Astrocyte (in vitro differentiated cells and primary cell): ENCODE measurements at regions not wholly inside any gene's neighbourhood (a gene's known extent, or its start where the extent isn't known, plus 50 kb on each side); places are given as distances from the start of the nearest gene placed in this dataset.

ENCODE experiments used
- DNase-seq: peaks from one replicate; pipeline ENCODE4 v3.0.0-alpha.2; 2010; ENCODE audit warnings: low read depth
- FAIRE-seq: peaks from 2 replicates; lab custom pipeline; 2011; peaks lifted over from hg19 to GRCh38; lab: Jason Lieb, UNC
- H2AFZ ChIP-seq: 2 replicates; pipeline ENCODE4 v1.6.0; 2012; ENCODE audit warnings: low read depth, low read length, inconsistent platforms
- H3K27ac ChIP-seq: 2 replicates; pipeline ENCODE4 v1.5.1; 2011; ENCODE audit warnings: low read depth, low read length, inconsistent platforms
- H3K27me3 ChIP-seq: 2 replicates; pipeline ENCODE4 v1.6.0; 2011; ENCODE audit warnings: low read length, inconsistent platforms; ENCODE audit not compliant: insufficient read depth
- H3K36me3 ChIP-seq: 2 replicates; pipeline ENCODE4 v1.5.1; 2011; ENCODE audit warnings: low read length, inconsistent platforms; ENCODE audit not compliant: insufficient read depth
- H3K4me1 ChIP-seq: 2 replicates; pipeline ENCODE4 v1.5.1; 2011; ENCODE audit warnings: low read length, inconsistent platforms; ENCODE audit not compliant: insufficient read depth
- H3K4me2 ChIP-seq: 2 replicates; pipeline ENCODE4 v1.6.0; 2012; ENCODE audit warnings: low read length, inconsistent platforms
- H3K4me3 ChIP-seq: 2 replicates; pipeline ENCODE4 v1.5.1; 2011; ENCODE audit warnings: low read depth, mild to moderate bottlenecking, low read length, inconsistent platforms; ENCODE audit not compliant: insufficient read depth
- H3K79me2 ChIP-seq: 2 replicates; pipeline ENCODE4 v1.6.0; 2012; ENCODE audit warnings: mild to moderate bottlenecking, low read length, inconsistent platforms; ENCODE audit not compliant: insufficient read depth
- H3K9ac ChIP-seq: 2 replicates; pipeline ENCODE4 v1.6.0; 2012; ENCODE audit warnings: mild to moderate bottlenecking, low read length, inconsistent platforms
- H3K9me3 ChIP-seq: 2 replicates; pipeline ENCODE4 v1.5.1; 2012; ENCODE audit warnings: low read depth, mild to moderate bottlenecking, low read length, inconsistent platforms; ENCODE audit not compliant: insufficient read depth
- H4K20me1 ChIP-seq: 2 replicates; pipeline ENCODE4 v1.6.0; 2012; ENCODE audit warnings: low read length, inconsistent platforms; ENCODE audit not compliant: insufficient read depth
- H3K27ac Mint-ChIP-seq: one replicate; pipeline ENCODE4 v1.8.0; 2021; ENCODE audit warnings: mild to moderate bottlenecking, mixed read lengths; ENCODE audit not compliant: unreplicated experiment
- H3K27me3 Mint-ChIP-seq: one replicate; pipeline ENCODE4 v1.8.0; 2021; ENCODE audit warnings: low read depth, mixed read lengths; ENCODE audit not compliant: unreplicated experiment
- H3K36me3 Mint-ChIP-seq: one replicate; pipeline ENCODE4 v1.8.0; 2021; ENCODE audit warnings: low read depth, mixed read lengths; ENCODE audit not compliant: unreplicated experiment
- H3K4me1 Mint-ChIP-seq: one replicate; pipeline ENCODE4 v1.8.0; 2021; ENCODE audit warnings: low read depth, mixed read lengths; ENCODE audit not compliant: unreplicated experiment
- H3K4me3 Mint-ChIP-seq: one replicate; pipeline ENCODE4 v1.8.0; 2021; ENCODE audit warnings: mild to moderate bottlenecking, moderate library complexity, mixed read lengths; ENCODE audit not compliant: unreplicated experiment
- H3K9me3 Mint-ChIP-seq: one replicate; pipeline ENCODE4 v1.8.0; 2021; ENCODE audit warnings: mild to moderate bottlenecking, mixed read lengths; ENCODE audit not compliant: unreplicated experiment
- EZH2 ChIP-seq: IDR thresholded peaks from 2 replicates; pipeline ENCODE4 v1.6.1; 2012; ENCODE audit warnings: mild to moderate bottlenecking, low read length, inconsistent platforms; ENCODE audit not compliant: insufficient read depth
- TF ChIP-seq, protein P1 (sequence below): IDR thresholded peaks from 2 replicates; pipeline ENCODE4 v1.5.1; 2011; ENCODE audit warnings: low read depth, mild to moderate bottlenecking, inconsistent platforms, low read length, moderate library complexity; ENCODE audit not compliant: insufficient read depth

DNA sequence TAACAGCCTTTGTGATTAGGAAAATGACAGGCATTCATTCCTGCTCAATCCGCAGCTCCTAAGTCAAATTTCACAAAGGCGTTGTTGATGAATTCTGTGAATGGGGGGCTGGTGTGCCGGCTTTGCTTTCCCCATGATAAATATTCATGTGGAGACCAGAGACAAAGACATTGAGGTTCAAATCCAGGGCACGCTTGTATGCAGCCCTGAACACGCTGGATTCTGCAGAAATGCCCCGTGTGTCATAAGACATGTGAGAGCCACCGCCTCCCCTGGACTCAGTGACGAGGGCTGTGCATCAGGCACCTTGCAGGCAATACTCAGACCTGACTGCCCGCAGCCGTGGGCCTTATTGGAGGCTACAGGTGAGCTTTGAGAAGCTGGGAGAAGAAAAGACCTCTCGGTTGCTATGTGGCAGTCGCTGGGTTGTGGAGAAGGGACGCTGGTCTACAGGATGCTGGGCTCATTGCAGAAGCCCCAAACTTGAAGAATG is 906.2 kb downstream of the BRD1 start:
- peaks cover 36% of the 10 kb centered on the region for H3K27me3 Mint-ChIP-seq
- TF ChIP-seq, protein P1, sequence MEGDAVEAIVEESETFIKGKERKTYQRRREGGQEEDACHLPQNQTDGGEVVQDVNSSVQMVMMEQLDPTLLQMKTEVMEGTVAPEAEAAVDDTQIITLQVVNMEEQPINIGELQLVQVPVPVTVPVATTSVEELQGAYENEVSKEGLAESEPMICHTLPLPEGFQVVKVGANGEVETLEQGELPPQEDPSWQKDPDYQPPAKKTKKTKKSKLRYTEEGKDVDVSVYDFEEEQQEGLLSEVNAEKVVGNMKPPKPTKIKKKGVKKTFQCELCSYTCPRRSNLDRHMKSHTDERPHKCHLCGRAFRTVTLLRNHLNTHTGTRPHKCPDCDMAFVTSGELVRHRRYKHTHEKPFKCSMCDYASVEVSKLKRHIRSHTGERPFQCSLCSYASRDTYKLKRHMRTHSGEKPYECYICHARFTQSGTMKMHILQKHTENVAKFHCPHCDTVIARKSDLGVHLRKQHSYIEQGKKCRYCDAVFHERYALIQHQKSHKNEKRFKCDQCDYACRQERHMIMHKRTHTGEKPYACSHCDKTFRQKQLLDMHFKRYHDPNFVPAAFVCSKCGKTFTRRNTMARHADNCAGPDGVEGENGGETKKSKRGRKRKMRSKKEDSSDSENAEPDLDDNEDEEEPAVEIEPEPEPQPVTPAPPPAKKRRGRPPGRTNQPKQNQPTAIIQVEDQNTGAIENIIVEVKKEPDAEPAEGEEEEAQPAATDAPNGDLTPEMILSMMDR, result no peak
- TF ChIP-seq EZH2, result no peak

DNA sequence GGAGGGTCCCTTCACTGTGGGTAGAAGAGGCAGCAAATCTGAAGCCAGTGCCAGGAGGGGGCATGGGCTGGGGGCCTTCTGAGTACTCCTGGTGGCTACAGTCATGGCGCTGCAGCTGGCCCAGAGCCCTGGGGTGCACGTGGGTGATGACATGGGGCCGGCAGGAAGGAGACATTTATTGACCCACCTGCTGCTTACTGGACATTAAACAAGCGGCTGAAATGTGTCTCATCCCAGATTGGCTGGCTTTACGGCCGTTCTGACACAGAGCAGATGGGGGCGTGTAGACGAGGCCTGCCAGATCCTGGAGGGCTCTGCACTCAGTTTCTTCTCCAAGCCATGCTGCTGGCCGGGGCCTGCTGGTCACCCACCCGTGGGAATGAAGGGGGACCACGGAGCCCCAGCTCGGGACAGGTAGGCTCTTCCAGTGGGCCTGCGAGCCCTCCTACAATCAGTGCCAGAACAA is 906.9 kb downstream of the BRD1 start:
- H3K4me1 Mint-ChIP-seq, result no peaks in the 10 kb centered on the region
- no peak overlapping the region for H3K27ac ChIP-seq
- no peak overlapping the region for H3K4me3 Mint-ChIP-seq
- no peak overlapping the region for H3K27ac Mint-ChIP-seq
- H2AFZ ChIP-seq, result no peak overlapping the region
- FAIRE-seq, result no peak
- H3K4me2 ChIP-seq, result no peak overlapping the region
- no peak overlapping the region for H3K4me3 ChIP-seq
- H3K27me3 ChIP-seq, result no peaks in the 10 kb centered on the region
- no peaks in the 10 kb centered on the region for H3K79me2 ChIP-seq
- no peaks in the 10 kb centered on the region for H3K36me3 ChIP-seq
- no peaks in the 10 kb centered on the region for H3K36me3 Mint-ChIP-seq
- H4K20me1 ChIP-seq, result no peaks in the 10 kb centered on the region
- H3K9me3 ChIP-seq, result peaks cover 2% of the 10 kb centered on the region
- H3K27me3 Mint-ChIP-seq, result peaks cover 36% of the 10 kb centered on the region
- TF ChIP-seq EZH2, result no peak
- TF ChIP-seq, protein P1, result no peak
- H3K9ac ChIP-seq, result no peak overlapping the region
- no peaks in the 10 kb centered on the region for H3K4me1 ChIP-seq
- DNase-seq, result no peak
- peaks cover 13% of the 10 kb centered on the region for H3K9me3 Mint-ChIP-seq

More for the DNA sequence above, 906.2 kb downstream of the BRD1 start:
- Histone ChIP-seq H3K9me3 (peaks cover 2% of the 10 kb centered on the region), H3K9ac (no peak overlapping the region), H3K27me3 (no peaks in the 10 kb centered on the region), H3K79me2 (no peaks in the 10 kb centered on the region), H3K4me3 (no peak overlapping the region), H3K36me3 (no peaks in the 10 kb centered on the region), H3K4me2 (no peak overlapping the region), H3K27ac (no peak overlapping the region), H2AFZ (no peak overlapping the region), H3K4me1 (no peaks in the 10 kb centered on the region), H4K20me1 (no peaks in the 10 kb centered on the region)
- H3K4me3 Mint-ChIP-seq, result no peak overlapping the region
- FAIRE-seq (no peak), DNase-seq (no peak)
- H3K36me3 Mint-ChIP-seq, result no peaks in the 10 kb centered on the region
- H3K9me3 Mint-ChIP-seq, result peaks cover 11% of the 10 kb centered on the region
- H3K27ac Mint-ChIP-seq, result no peak overlapping the region
- H3K4me1 Mint-ChIP-seq, result no peaks in the 10 kb centered on the region

DNA sequence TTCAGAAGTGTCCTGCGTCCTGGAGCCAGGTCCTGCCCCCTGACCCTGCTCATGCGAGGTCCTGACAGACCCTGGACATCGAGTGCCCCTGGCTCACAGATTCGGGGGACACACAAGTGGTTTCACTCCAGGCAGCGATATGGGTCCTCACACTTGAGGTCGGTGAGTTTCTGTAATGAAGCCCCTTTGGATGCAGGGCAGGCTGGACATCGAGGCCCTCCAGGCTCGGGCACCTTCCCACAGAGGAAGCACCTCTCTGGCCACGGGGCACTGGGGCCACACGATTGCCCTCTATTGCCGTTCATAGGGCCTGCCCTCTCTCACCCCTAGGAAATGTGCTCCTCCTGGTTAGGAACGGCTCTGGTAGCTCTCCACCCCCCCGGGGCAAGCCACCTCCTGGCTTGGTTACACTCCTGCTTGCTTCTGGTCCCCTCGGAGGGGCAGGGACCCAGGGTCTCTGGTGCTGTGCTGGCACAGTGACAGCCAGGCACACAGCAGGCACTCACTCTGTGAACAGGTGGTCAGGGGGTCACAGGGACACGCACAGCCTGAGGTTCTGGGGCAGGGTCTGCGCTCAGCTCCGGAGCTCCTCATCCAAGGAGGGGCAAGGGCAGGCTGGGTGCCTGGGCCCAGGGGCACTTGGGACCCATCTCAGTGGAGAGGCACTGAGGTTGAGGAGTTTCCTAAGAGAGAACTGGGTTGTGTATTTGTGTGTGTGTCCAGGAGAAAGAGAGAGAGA is 907.7 kb downstream of the BRD1 start:
- H3K4me2 ChIP-seq, result no peak overlapping the region
- peaks cover 2% of the 10 kb centered on the region for H3K9me3 ChIP-seq
- TF ChIP-seq, protein P1, result no peak
- TF ChIP-seq EZH2, result no peak
- no peaks in the 10 kb centered on the region for H3K36me3 Mint-ChIP-seq
- no peaks in the 10 kb centered on the region for H4K20me1 ChIP-seq
- H3K4me3 ChIP-seq, result no peak overlapping the region
- H3K27ac Mint-ChIP-seq, result peak overlapping the region; percentile 69
- H3K4me1 Mint-ChIP-seq, result no peaks in the 10 kb centered on the region
- no peaks in the 10 kb centered on the region for H3K79me2 ChIP-seq
- H3K27me3 ChIP-seq, result no peaks in the 10 kb centered on the region
- no peak overlapping the region for H3K27ac ChIP-seq
- peaks cover 36% of the 10 kb centered on the region for H3K27me3 Mint-ChIP-seq
- H2AFZ ChIP-seq, result no peak overlapping the region
- no peak for FAIRE-seq
- no peak overlapping the region for H3K9ac ChIP-seq
- H3K36me3 ChIP-seq, result no peaks in the 10 kb centered on the region
- no peaks in the 10 kb centered on the region for H3K4me1 ChIP-seq
- peaks cover 13% of the 10 kb centered on the region for H3K9me3 Mint-ChIP-seq
- DNase-seq, result no peak
- H3K4me3 Mint-ChIP-seq, result no peak overlapping the region
